ENCODE measurements at regions not wholly inside any gene's neighbourhood (a gene's known extent, or its start where the extent isn't known, plus 50 kb on each side); places are given as distances from the start of the nearest gene placed in this dataset.

DNA sequence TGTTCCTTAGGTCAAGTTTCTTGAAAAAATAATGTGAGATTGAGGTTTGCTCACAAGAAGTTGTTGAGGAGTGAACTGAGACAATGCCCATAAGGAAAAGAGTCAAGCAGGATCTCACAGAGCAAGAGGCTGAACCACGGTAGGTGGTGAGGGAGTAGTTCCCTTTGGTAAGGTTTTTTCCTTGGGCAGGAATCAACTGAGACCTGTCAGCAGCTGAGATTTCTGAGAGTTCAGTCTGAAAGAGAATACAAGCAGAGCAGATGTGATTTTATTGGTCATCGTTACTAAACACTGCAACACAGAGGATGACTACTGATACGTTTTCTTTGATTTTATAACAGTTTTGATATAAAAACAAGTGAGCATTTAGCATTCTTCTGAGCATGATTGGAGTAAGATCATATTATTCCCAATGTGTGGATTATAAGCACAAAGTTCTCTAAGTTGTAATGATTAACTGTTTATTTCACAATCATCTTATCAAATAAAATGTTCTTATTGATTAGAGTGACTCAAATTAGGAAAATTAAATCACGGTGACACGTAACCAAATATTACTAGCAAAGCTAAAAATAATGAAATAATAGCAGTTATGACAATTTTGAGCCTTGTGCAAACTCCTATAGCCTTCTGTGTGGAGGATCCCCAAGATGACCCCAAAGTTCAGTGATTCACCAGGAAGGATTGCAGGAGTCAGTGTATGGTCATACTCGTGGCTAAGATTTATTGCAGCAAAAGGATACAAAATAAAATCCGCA, 346.2 kb upstream of the ZNF717 start:
- DNase-seq (ENCODE audit: low read depth), result peak; percentile 81
- H3K4me3 ChIP-seq (ENCODE audit: low read depth, low read length), result no peak overlapping the region
- TF ChIP-seq, protein P1, sequence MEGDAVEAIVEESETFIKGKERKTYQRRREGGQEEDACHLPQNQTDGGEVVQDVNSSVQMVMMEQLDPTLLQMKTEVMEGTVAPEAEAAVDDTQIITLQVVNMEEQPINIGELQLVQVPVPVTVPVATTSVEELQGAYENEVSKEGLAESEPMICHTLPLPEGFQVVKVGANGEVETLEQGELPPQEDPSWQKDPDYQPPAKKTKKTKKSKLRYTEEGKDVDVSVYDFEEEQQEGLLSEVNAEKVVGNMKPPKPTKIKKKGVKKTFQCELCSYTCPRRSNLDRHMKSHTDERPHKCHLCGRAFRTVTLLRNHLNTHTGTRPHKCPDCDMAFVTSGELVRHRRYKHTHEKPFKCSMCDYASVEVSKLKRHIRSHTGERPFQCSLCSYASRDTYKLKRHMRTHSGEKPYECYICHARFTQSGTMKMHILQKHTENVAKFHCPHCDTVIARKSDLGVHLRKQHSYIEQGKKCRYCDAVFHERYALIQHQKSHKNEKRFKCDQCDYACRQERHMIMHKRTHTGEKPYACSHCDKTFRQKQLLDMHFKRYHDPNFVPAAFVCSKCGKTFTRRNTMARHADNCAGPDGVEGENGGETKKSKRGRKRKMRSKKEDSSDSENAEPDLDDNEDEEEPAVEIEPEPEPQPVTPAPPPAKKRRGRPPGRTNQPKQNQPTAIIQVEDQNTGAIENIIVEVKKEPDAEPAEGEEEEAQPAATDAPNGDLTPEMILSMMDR (conservative IDR thresholded peaks at IDR 0.05; ENCODE audit: low read depth, low read length), result no peak

DNA sequence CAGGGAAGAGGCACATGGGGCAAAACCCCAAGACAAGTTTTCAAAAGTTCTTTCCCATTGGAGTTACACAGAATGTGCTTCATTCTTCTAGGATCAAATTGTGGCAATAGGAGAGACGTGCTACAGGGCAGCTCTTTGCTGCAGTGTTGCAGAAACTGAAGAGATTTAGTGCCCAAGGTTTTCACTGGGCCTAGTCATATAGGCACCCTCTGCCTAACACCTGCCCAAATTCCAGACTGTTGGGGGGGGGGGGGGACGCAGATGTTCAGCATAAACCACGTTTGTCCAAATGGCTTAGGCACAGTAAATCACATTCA, 346.8 kb upstream of the ZNF717 start:
- TF ChIP-seq, protein P1 (conservative IDR thresholded peaks at IDR 0.05; ENCODE audit: low read depth, low read length), result no peak
- no peak overlapping the region for H3K4me3 ChIP-seq (ENCODE audit: low read depth, low read length)
- no peak for DNase-seq (ENCODE audit: low read depth)

DNA sequence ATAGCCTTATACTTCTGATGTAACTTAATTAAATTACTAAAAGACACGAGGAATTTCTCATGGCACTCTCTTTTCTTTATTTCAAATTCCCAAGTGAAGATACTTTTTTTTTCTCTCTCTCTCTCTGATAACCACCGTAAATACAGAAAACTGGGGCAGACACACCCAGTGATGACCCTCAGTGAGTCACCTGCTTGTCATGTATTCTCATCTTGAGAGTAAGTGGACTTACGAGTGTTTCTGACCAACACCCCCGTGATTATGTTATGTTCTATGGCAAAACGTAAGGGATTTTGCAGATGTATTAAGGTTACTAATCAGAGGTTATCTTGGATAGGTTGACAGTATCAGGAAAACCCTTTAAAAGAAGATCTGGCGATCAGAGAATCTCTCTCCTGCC, 348.8 kb upstream of the ZNF717 start:
- H3K4me3 ChIP-seq (ENCODE audit: low read depth, low read length), result no peak overlapping the region
- TF ChIP-seq, protein P1 (conservative IDR thresholded peaks at IDR 0.05; ENCODE audit: low read depth, low read length), result no peak
- DNase-seq (ENCODE audit: low read depth), result peak; percentile 56

DNA sequence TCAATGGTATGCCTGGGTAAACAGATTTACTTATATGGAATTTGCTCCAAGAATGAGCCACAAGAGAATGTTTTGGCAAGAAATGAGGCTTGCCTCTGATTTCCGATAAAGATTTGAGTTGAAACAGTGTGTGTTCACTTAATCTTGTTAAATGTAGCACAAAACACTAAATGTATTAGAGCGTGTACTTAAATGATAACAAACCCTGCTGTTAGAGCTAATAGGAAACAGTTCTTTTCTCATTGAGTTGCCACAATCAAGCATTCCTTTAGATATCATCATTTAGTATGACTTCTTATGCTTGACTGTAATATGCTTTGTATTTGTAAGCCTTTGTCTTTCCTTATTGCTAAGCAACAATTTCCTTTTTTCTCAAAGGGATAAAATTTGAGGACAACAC, 353.6 kb upstream of the ZNF717 start:
- DNase-seq (ENCODE audit: low read depth), result peak; percentile 70
- TF ChIP-seq, protein P1 (conservative IDR thresholded peaks at IDR 0.05; ENCODE audit: low read depth, low read length), result no peak
- H3K4me3 ChIP-seq (ENCODE audit: low read depth, low read length), result no peak overlapping the region

DNA sequence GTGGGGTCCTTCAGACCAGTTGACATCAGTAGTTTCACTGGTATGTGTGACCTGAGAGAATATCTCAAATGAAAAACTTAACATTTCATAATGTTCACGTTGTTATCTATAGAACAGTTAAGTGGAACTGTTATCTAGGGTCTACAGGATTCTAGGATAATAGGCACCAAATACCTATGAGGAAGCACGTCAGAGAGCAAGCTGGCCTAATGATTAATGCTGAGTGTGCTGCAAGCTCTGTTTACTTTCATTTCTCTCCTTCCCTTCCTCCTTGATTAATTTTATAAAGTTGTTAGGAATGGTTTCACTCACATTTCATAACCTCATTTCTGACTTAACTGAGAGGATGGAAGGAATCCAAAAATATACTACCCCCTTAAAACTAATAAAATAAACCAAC, 362.5 kb upstream of the ZNF717 start:
- TF ChIP-seq, protein P1 (conservative IDR thresholded peaks at IDR 0.05; ENCODE audit: low read depth, low read length), result no peak
- no peak for DNase-seq (ENCODE audit: low read depth)
- no peak overlapping the region for H3K4me3 ChIP-seq (ENCODE audit: low read depth, low read length)

DNA sequence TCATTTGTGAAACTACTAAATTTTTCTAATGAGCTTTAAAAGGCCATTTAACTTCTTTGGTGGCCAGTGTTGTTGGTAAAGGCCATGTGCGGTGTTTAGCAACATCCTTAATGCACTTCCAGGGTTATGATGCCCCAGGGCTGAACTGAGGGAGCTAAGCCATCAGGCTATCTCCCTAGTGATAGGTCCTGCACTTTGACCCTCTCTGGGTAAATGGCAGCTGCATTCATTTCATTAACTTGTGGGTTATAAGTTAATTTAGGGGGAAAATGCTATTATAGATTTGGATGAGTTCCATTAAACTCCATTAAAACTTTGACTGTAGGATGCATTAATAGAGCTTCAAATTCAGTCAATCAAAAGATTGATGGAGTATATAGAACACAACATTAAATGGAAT, 366.7 kb upstream of the ZNF717 start:
- no peak for DNase-seq (ENCODE audit: low read depth)
- TF ChIP-seq, protein P1 (conservative IDR thresholded peaks at IDR 0.05; ENCODE audit: low read depth, low read length), result no peak
- H3K4me3 ChIP-seq (ENCODE audit: low read depth, low read length), result no peak overlapping the region

DNA sequence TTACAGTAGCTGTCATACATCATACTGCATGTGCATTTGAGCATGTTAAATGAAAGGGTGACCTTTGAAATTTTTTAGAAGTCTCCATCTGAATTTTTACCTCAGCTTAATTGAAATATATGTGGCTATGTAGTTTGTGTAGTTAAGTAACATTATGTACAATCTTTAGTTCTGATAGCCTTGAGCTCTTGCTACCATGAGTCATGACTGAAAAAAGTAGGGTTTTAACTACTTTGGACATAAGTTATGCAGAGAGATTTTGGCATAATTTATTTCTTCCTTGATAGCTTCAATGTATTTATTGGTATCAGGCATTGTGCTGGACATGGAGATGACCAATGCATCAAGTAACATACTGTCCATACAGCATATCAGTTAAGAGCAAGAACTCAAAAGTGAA, 376.5 kb upstream of the ZNF717 start:
- TF ChIP-seq, protein P1 (conservative IDR thresholded peaks at IDR 0.05; ENCODE audit: low read depth, low read length), result no peak
- no peak for DNase-seq (ENCODE audit: low read depth)
- H3K4me3 ChIP-seq (ENCODE audit: low read depth, low read length), result no peak overlapping the region
